IMR-90 (cell line): ENCODE measurements at regions not wholly inside any gene's neighbourhood (a gene's known extent, or its start where the extent isn't known, plus 50 kb on each side); places are given as distances from the start of the nearest gene placed in this dataset.

Experiments used
- ATAC-seq: fragments of 200-7000 bp; cut with Tn5 transposase; 2 replicates; pipeline ENCODE4 v1.9.1; 2020; ENCODE audit warnings: low read depth, mild to moderate bottlenecking, moderate library complexity
- BruUV-seq: library from RNA; stranded (reverse); fragments of 400-500 nt; replicated peaks from 2 replicates; lab custom pipeline; 2021; lab: Mats Ljungman, UMichigan
- CTCF ChIA-PET: fragments of 300-600 bp; formaldehyde crosslinking; extraction: SDS; loops from one replicate; lab custom pipeline; 2021; ENCODE audit warnings: antibody characterized with exemption; lab: Yijun Ruan, JAX
- POLR2A ChIA-PET: fragments of 300-600 bp; sonication (Branson Sonifier 250); formaldehyde crosslinking; loops from one replicate; lab custom pipeline; 2022; ENCODE audit warnings: antibody characterized with exemption; ENCODE audit not compliant: unreplicated experiment; lab: Charles Lee
- DNase-seq: peaks from one replicate; pipeline ENCODE4 v3.0.0; 2013
- H2AFZ ChIP-seq: replicated peaks from 2 replicates; pipeline ENCODE3; 2013; ENCODE audit warnings: low read length, mild to moderate bottlenecking; ENCODE audit not compliant: poor library complexity
- H2AK5ac ChIP-seq: 2 replicates; pipeline ENCODE4 v1.6.1; 2013; ENCODE audit warnings: low read depth, low read length, inconsistent platforms
- H2AK9ac ChIP-seq: replicated peaks from 2 replicates; pipeline ENCODE3; 2013; ENCODE audit warnings: mild to moderate bottlenecking, low read depth, low read length, moderate library complexity; ENCODE audit not compliant: poor library complexity
- H2BK120ac ChIP-seq: 2 replicates; pipeline ENCODE4 v1.6.1; 2013; ENCODE audit warnings: low read depth, low read length, inconsistent platforms
- H2BK15ac ChIP-seq: 3 replicates; pipeline ENCODE4 v1.6.1; 2013; ENCODE audit warnings: low read depth, low read length, inconsistent platforms
- H2BK20ac ChIP-seq: 2 replicates; pipeline ENCODE4 v1.6.1; 2013; ENCODE audit warnings: low read depth, mild to moderate bottlenecking, inconsistent platforms, low read length, moderate library complexity
- H2BK5ac ChIP-seq: 2 replicates; pipeline ENCODE4 v1.6.1; 2013; ENCODE audit warnings: mild to moderate bottlenecking, low read depth, low read length, inconsistent platforms; ENCODE audit not compliant: poor library complexity, severe bottlenecking
- H3K14ac ChIP-seq: replicated peaks from 2 replicates; pipeline ENCODE4 v1.6.1; 2013; ENCODE audit warnings: low read depth, low read length, inconsistent platforms
- H3K18ac ChIP-seq: 2 replicates; pipeline ENCODE4 v1.6.1; 2013; ENCODE audit warnings: low read depth, low read length, control low read depth
- H3K23ac ChIP-seq: 2 replicates; pipeline ENCODE4 v1.6.1; 2013; ENCODE audit warnings: low read depth, low read length, inconsistent platforms
- H3K27ac ChIP-seq: 2 replicates; pipeline ENCODE4 v1.5.1; 2013; ENCODE audit warnings: mild to moderate bottlenecking, control low read depth, low read length; ENCODE audit not compliant: insufficient read depth
- H3K27me3 ChIP-seq: 2 replicates; pipeline ENCODE4 v1.6.1; 2013; ENCODE audit warnings: low read length; ENCODE audit not compliant: control insufficient read depth, insufficient read depth
- H3K36me3 ChIP-seq: 2 replicates; pipeline ENCODE4 v1.6.1; 2013; ENCODE audit warnings: low read length, mixed read lengths; ENCODE audit not compliant: control insufficient read depth, insufficient read depth
- H3K4ac ChIP-seq: 2 replicates; pipeline ENCODE4 v1.6.1; 2013; ENCODE audit warnings: low read depth, low read length, inconsistent platforms
- H3K4me1 ChIP-seq: 2 replicates; pipeline ENCODE4 v1.6.1; 2013; ENCODE audit warnings: low read length, mixed read lengths; ENCODE audit not compliant: control insufficient read depth, insufficient read depth
- H3K4me2 ChIP-seq: 2 replicates; pipeline ENCODE4 v1.6.1; 2013; ENCODE audit warnings: low read depth, mild to moderate bottlenecking, control low read depth, low read length, moderate library complexity
- H3K4me3 ChIP-seq: 2 replicates; pipeline ENCODE4 v1.5.1; 2013; ENCODE audit warnings: low read depth, mild to moderate bottlenecking, control low read depth, low read length, moderate library complexity; ENCODE audit not compliant: insufficient read depth
- H3K56ac ChIP-seq: 2 replicates; pipeline ENCODE4 v1.6.1; 2013; ENCODE audit warnings: low read length, inconsistent platforms; ENCODE audit not compliant: insufficient read depth; ENCODE audit errors: extremely low read depth
- H3K79me1 ChIP-seq, 2 experiments: 2 replicates each; pipeline ENCODE4 v1.6.1; 2013; ENCODE audit warnings: low read length in 2 of 2, inconsistent platforms in 1 of 2, low read depth in 1 of 2
- H3K9ac ChIP-seq: 2 replicates; pipeline ENCODE4 v1.6.1; 2013; ENCODE audit warnings: low read depth, low read length, control low read depth
- H3K9me1 ChIP-seq: 2 replicates; pipeline ENCODE4 v1.6.1; 2013; ENCODE audit warnings: low read length, inconsistent platforms; ENCODE audit not compliant: insufficient read depth
- H3K9me3 ChIP-seq: 2 replicates; pipeline ENCODE4 v1.6.1; 2013; ENCODE audit warnings: low read length; ENCODE audit not compliant: control insufficient read depth, insufficient read depth
- H4K20me1 ChIP-seq: 2 replicates; pipeline ENCODE4 v1.6.1; 2013; ENCODE audit warnings: low read length, inconsistent platforms; ENCODE audit not compliant: insufficient read depth
- H4K5ac ChIP-seq: 2 replicates; pipeline ENCODE4 v1.6.1; 2013; ENCODE audit warnings: mild to moderate bottlenecking, low read depth, low read length, control low read depth
- H4K8ac ChIP-seq, 2 experiments: 2 replicates each; pipeline ENCODE4 v1.6.1; 2013; ENCODE audit warnings: low read depth in 2 of 2, low read length in 2 of 2, control low read depth in 1 of 2, inconsistent platforms in 1 of 2
- H4K91ac ChIP-seq: 2 replicates; pipeline ENCODE4 v1.6.1; 2013; ENCODE audit warnings: low read depth, low read length, inconsistent platforms; ENCODE audit not compliant: insufficient read depth
- BHLHE40 ChIP-seq: fragments of 150-350 bp; IDR thresholded peaks from 2 replicates; pipeline ENCODE4 v1.6.1; 2016; ENCODE audit warnings: mild to moderate bottlenecking, low read depth, low read length
- CEBPB ChIP-seq: IDR thresholded peaks from 2 replicates; pipeline ENCODE4 v1.6.1; 2012; ENCODE audit warnings: low read depth, low read length, improper control_type of control experiment
- CHD1 ChIP-seq: IDR thresholded peaks from 2 replicates; pipeline ENCODE4 v1.6.1; 2012; ENCODE audit warnings: low read depth, low read length, improper control_type of control experiment
- CTCF ChIP-seq: conservative IDR thresholded peaks from 2 replicates; pipeline ENCODE4 v1.5.1; 2012; ENCODE audit warnings: mild to moderate bottlenecking, low read depth, low read length, improper control_type of control experiment
- ELK1 ChIP-seq: fragments of 150-350 bp; IDR thresholded peaks from 2 replicates; pipeline ENCODE4 v1.6.1; 2016; ENCODE audit warnings: low read depth, mild to moderate bottlenecking, low read length, moderate library complexity, borderline replicate concordance
- MAFK ChIP-seq: IDR thresholded peaks from 2 replicates; pipeline ENCODE4 v1.6.1; 2012; ENCODE audit warnings: low read depth, low read length, improper control_type of control experiment
- MAZ ChIP-seq: IDR thresholded peaks from 2 replicates; pipeline ENCODE4 v1.6.1; 2012; ENCODE audit warnings: low read depth, mild to moderate bottlenecking, low read length, improper control_type of control experiment, moderate library complexity, borderline replicate concordance
- MXI1 ChIP-seq: IDR thresholded peaks from 2 replicates; pipeline ENCODE4 v1.6.1; 2012; ENCODE audit warnings: low read depth, mild to moderate bottlenecking, low read length, moderate library complexity, borderline replicate concordance
- NFE2L2 ChIP-seq: fragments of 150-350 bp; IDR thresholded peaks from 2 replicates; pipeline ENCODE4 v1.6.1; 2016; ENCODE audit warnings: low read depth, mild to moderate bottlenecking, low read length
- POLR2A ChIP-seq: IDR thresholded peaks from 2 replicates; pipeline ENCODE4 v1.6.1; 2012; ENCODE audit warnings: mild to moderate bottlenecking, low read depth, low read length
- RAD21 ChIP-seq: IDR thresholded peaks from 2 replicates; pipeline ENCODE4 v1.6.1; 2012; ENCODE audit warnings: low read length, improper control_type of control experiment
- RFX5 ChIP-seq: IDR thresholded peaks from 2 replicates; pipeline ENCODE4 v1.8.0; 2012; ENCODE audit warnings: low read depth, mild to moderate bottlenecking, low read length, moderate library complexity
- WGBS, 2 experiments: methylation state at CpG; one replicate each; pipeline versions ENCODE4 v1.1.5 to v1.1.7; 2013; ENCODE audit warnings: missing lambda C conversion rate in 2 of 2; ENCODE audit not compliant: insufficient read length in 1 of 2; ENCODE audit errors: extremely low coverage in 2 of 2; 5-methylcytosine and 5-hydroxymethylcytosine counted together
- dilution Hi-C: fragments of 300-500 bp; cut with HindIII; formaldehyde crosslinking; loops from one replicate; pipeline ENCODE4 v1.14.3; 2018; ENCODE audit warnings: low sequenced_read_pairs; ENCODE audit not compliant: unreplicated experiment
- in situ Hi-C: fragments of 300-500 bp; cut with MboI; formaldehyde crosslinking; loops from 3 replicates; pipeline ENCODE4 v1.14.3; 2019; ENCODE audit warnings: low sequenced_read_pairs, inconsistent platforms, mixed read lengths
- intact Hi-C: fragments of 100-400 bp; cut with micrococcal nuclease; formaldehyde crosslinking; loops from 2 replicates; pipeline ENCODE4 v1.10.0; 2022

GRCh38 chr6:159095616-159096015, 50.8 kb upstream of the TAGAP start:
- no peak overlapping the region for H3K56ac ChIP-seq
- H3K4me2 ChIP-seq = no peak overlapping the region
- no peak overlapping the region for H3K27ac ChIP-seq
- no peak overlapping the region for H3K14ac ChIP-seq
- dilution Hi-C loops (no loop called here), in situ Hi-C loops (no loop called here), intact Hi-C loops (no loop called here)
- no peak overlapping the region for H3K4me3 ChIP-seq
- no peaks in the 10 kb centered on the region for H3K9me3 ChIP-seq
- no peak overlapping the region for H3K9ac ChIP-seq
- no peaks in the 10 kb centered on the region for H3K9me1 ChIP-seq
- H4K5ac ChIP-seq = no peak overlapping the region
- H2BK5ac ChIP-seq = no peak overlapping the region
- H2AK9ac ChIP-seq = no peak overlapping the region
- no peak overlapping the region for H2BK120ac ChIP-seq
- no peak overlapping the region for H2AFZ ChIP-seq
- no peak overlapping the region for H3K23ac ChIP-seq
- CTCF ChIA-PET = interaction anchor here (1.2 to 1.6 kb wide), 2 partner anchors 9 to 87 kb away, joined by 3 to 6 read pairs; no protein-coding TSS in a partner anchor
- H4K8ac ChIP-seq = no peak overlapping the region
- WGBS, 2 experiments = no CpG with 5 or more reads among the region's 6 CpGs
- POLR2A ChIA-PET = no interaction called here
- H3K79me1 ChIP-seq = no peaks in the 10 kb centered on the region
- H3K4me1 ChIP-seq = no peaks in the 10 kb centered on the region
- H3K27me3 ChIP-seq = peaks cover 13% of the 10 kb centered on the region
- no peak overlapping the region for H3K4ac ChIP-seq
- no peak overlapping the region for H3K18ac ChIP-seq
- DNase-seq (no peak), ATAC-seq (no peak)
- H2AK5ac ChIP-seq = no peak overlapping the region
- H2BK15ac ChIP-seq = no peak overlapping the region
- H4K91ac ChIP-seq = no peak overlapping the region
- no peaks in the 10 kb centered on the region for H3K36me3 ChIP-seq
- no peak overlapping the region for H2BK20ac ChIP-seq
- no peak for TF ChIP-seq RFX5
- no peak for TF ChIP-seq NFE2L2
- no peak for TF ChIP-seq RAD21
- no peak for TF ChIP-seq CEBPB
- TF ChIP-seq CTCF = no peak
- TF ChIP-seq MAFK = no peak
- no peak for TF ChIP-seq MAZ
- no peak for TF ChIP-seq POLR2A
- TF ChIP-seq BHLHE40 = no peak
- TF ChIP-seq MXI1 = no peak
- TF ChIP-seq ELK1 = no peak
- no peak for TF ChIP-seq CHD1
- no peaks in the 10 kb centered on the region for H4K20me1 ChIP-seq
- no TSS peak for BruUV-seq
